ENCODE measurements at regions not wholly inside any gene's neighbourhood (a gene's known extent, or its start where the extent isn't known, plus 50 kb on each side); places are given as distances from the start of the nearest gene placed in this dataset.

DNA sequence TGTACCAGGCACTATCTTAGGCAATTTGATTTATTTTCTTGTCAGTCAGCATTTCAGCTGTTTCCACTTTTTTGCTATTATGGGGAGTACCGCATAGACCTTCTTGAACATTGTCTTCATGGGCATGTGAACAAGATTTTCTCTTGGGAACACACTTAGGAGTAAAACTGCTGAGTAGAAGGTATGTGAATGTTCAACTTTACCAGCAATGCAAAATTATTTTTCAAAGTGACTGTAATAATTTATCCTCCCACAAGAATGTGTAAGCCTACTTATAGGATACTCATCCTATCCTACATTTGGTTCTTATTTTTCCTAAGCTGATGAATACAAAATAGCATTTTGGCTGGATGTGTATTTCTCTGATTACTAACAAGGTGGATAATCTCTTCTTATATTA is 132.0 kb upstream of the NAV2 start:
- TF ChIP-seq, protein P1, sequence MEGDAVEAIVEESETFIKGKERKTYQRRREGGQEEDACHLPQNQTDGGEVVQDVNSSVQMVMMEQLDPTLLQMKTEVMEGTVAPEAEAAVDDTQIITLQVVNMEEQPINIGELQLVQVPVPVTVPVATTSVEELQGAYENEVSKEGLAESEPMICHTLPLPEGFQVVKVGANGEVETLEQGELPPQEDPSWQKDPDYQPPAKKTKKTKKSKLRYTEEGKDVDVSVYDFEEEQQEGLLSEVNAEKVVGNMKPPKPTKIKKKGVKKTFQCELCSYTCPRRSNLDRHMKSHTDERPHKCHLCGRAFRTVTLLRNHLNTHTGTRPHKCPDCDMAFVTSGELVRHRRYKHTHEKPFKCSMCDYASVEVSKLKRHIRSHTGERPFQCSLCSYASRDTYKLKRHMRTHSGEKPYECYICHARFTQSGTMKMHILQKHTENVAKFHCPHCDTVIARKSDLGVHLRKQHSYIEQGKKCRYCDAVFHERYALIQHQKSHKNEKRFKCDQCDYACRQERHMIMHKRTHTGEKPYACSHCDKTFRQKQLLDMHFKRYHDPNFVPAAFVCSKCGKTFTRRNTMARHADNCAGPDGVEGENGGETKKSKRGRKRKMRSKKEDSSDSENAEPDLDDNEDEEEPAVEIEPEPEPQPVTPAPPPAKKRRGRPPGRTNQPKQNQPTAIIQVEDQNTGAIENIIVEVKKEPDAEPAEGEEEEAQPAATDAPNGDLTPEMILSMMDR (IDR thresholded peaks at IDR 0.05) = no peak
- TF ChIP-seq SIN3A (IDR thresholded peaks at IDR 0.05; ENCODE audit: borderline replicate concordance, insufficient read depth, low read depth, low read length) (no peak), POLR2AphosphoS5 (IDR thresholded peaks at IDR 0.05; ENCODE audit: low read depth, low read length) (no peak)
- TF ChIP-seq, protein P2, sequence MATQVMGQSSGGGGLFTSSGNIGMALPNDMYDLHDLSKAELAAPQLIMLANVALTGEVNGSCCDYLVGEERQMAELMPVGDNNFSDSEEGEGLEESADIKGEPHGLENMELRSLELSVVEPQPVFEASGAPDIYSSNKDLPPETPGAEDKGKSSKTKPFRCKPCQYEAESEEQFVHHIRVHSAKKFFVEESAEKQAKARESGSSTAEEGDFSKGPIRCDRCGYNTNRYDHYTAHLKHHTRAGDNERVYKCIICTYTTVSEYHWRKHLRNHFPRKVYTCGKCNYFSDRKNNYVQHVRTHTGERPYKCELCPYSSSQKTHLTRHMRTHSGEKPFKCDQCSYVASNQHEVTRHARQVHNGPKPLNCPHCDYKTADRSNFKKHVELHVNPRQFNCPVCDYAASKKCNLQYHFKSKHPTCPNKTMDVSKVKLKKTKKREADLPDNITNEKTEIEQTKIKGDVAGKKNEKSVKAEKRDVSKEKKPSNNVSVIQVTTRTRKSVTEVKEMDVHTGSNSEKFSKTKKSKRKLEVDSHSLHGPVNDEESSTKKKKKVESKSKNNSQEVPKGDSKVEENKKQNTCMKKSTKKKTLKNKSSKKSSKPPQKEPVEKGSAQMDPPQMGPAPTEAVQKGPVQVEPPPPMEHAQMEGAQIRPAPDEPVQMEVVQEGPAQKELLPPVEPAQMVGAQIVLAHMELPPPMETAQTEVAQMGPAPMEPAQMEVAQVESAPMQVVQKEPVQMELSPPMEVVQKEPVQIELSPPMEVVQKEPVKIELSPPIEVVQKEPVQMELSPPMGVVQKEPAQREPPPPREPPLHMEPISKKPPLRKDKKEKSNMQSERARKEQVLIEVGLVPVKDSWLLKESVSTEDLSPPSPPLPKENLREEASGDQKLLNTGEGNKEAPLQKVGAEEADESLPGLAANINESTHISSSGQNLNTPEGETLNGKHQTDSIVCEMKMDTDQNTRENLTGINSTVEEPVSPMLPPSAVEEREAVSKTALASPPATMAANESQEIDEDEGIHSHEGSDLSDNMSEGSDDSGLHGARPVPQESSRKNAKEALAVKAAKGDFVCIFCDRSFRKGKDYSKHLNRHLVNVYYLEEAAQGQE (IDR thresholded peaks at IDR 0.05; ENCODE audit: insufficient read depth in 1 of 2, low read depth in 2 of 2, low read length in 1 of 2) = no peak
